Prostate gland (tissue), 2 donors: ENCODE measurements at regions not wholly inside any gene's neighbourhood (a gene's known extent, or its start where the extent isn't known, plus 50 kb on each side); places are given as distances from the start of the nearest gene placed in this dataset.

Experiments
- CTCF ChIP-seq, 4 experiments: fragments of 200-600 bp in 2 of 4; fragments of 450-650 bp in 2 of 4; sonication (generic) in 2 of 4; IDR thresholded peaks; 1 replicate in 3 of 4; 2 replicates in 1 of 4; pipeline ENCODE4 v1.5.1; 2016 to 2019; ENCODE audit warnings: antibody characterized with exemption in 4 of 4, mild to moderate bottlenecking in 2 of 4, moderate library complexity in 2 of 4
- POLR2A ChIP-seq: fragments of 450-650 bp; IDR thresholded peaks from one replicate; pipeline ENCODE4 v1.6.1; 2016; ENCODE audit warnings: antibody characterized with exemption, mild to moderate bottlenecking
- POLR2AphosphoS5 ChIP-seq: sonication (generic); formaldehyde crosslinking; IDR thresholded peaks from one replicate; pipeline ENCODE4 v1.6.1; 2017; ENCODE audit warnings: antibody characterized with exemption

GRCh38 chr21:18614303-18614702 is 210.7 kb upstream of the TMPRSS15 start:
- TF ChIP-seq CTCF (IDR thresholded peaks at IDR 0.05) (no peak), POLR2AphosphoS5 (no peak), POLR2A (no peak)
